ENCODE measurements at regions not wholly inside any gene's neighbourhood (a gene's known extent, or its start where the extent isn't known, plus 50 kb on each side); places are given as distances from the start of the nearest gene placed in this dataset.

- H3K36me3 ChIP-seq, result no peaks in the 10 kb centered on the region
- TF ChIP-seq, protein P1, sequence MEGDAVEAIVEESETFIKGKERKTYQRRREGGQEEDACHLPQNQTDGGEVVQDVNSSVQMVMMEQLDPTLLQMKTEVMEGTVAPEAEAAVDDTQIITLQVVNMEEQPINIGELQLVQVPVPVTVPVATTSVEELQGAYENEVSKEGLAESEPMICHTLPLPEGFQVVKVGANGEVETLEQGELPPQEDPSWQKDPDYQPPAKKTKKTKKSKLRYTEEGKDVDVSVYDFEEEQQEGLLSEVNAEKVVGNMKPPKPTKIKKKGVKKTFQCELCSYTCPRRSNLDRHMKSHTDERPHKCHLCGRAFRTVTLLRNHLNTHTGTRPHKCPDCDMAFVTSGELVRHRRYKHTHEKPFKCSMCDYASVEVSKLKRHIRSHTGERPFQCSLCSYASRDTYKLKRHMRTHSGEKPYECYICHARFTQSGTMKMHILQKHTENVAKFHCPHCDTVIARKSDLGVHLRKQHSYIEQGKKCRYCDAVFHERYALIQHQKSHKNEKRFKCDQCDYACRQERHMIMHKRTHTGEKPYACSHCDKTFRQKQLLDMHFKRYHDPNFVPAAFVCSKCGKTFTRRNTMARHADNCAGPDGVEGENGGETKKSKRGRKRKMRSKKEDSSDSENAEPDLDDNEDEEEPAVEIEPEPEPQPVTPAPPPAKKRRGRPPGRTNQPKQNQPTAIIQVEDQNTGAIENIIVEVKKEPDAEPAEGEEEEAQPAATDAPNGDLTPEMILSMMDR (IDR thresholded peaks at IDR 0.05), result no peak
- TF ChIP-seq EZH2phosphoT487 (IDR thresholded peaks at IDR 0.05) (no peak), EZH2 (IDR thresholded peaks at IDR 0.05) (no peak)
- no peak overlapping the region for H3K9ac ChIP-seq
- no peaks in the 10 kb centered on the region for H3K9me3 ChIP-seq (ENCODE audit: low read depth)
- Mint-ChIP-seq H3K27me3 (ENCODE audit: insufficient read depth, low read depth) (no peaks in the 10 kb centered on the region), H3K4me3 (no peak overlapping the region), H3K36me3 (no peaks in the 10 kb centered on the region), H3K27ac (no peak overlapping the region), H3K4me1 (peaks cover 11% of the 10 kb centered on the region), H3K9me3 (no peaks in the 10 kb centered on the region)
- no peaks in the 10 kb centered on the region for H3K79me2 ChIP-seq (ENCODE audit: low read depth)
- H3K4me2 ChIP-seq, result no peak overlapping the region
- H3K27me3 ChIP-seq, result no peaks in the 10 kb centered on the region
- H2AFZ ChIP-seq (replicated peaks), result no peak overlapping the region
- H4K20me1 ChIP-seq (ENCODE audit: low read depth), result no peaks in the 10 kb centered on the region
- no peak overlapping the region for H3K27ac ChIP-seq
- no peak overlapping the region for H3K4me3 ChIP-seq
- H3F3A ChIP-seq (ENCODE audit: low read depth), result no peaks in the 10 kb centered on the region
- DNase-seq (ENCODE audit: low spot score), result no peak
- no peaks in the 10 kb centered on the region for H3K4me1 ChIP-seq
These were observed 69.5 kb upstream of the TAS2R1 start for GRCh38 chr5:9699681-9700080.

DNA sequence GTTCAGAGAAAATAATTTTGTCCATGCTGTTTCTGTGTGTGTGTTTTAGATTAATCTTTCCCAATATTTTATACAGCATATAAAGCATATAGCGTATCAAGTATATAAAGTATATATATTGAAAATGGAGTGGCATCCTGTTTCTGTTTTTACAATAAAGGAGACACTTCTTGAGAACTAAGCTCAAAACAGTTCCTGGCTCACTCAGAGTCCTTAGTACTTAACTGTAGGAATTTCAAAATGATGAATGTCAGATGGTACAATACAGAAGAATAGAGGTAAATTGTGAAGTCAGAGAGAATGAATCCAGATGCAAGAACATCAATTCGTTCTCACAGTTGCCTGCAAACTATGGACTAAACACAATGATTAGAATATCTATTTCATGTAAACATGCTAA lies 68.7 kb upstream of the TAS2R1 start:
- DNase-seq (ENCODE audit: low spot score), result no peak
- TF ChIP-seq EZH2 (IDR thresholded peaks at IDR 0.05), result no peak
- TF ChIP-seq, protein P1 (IDR thresholded peaks at IDR 0.05), result no peak
- no peak for TF ChIP-seq EZH2phosphoT487 (IDR thresholded peaks at IDR 0.05)
- no peaks in the 10 kb centered on the region for H3K36me3 Mint-ChIP-seq
- H3K27ac ChIP-seq, result no peak overlapping the region
- no peak overlapping the region for H3K4me3 ChIP-seq
- no peaks in the 10 kb centered on the region for H3K9me3 ChIP-seq (ENCODE audit: low read depth)
- no peak overlapping the region for H2AFZ ChIP-seq (replicated peaks)
- no peak overlapping the region for H3K27ac Mint-ChIP-seq
- no peaks in the 10 kb centered on the region for H3K36me3 ChIP-seq
- H3K79me2 ChIP-seq (ENCODE audit: low read depth), result no peaks in the 10 kb centered on the region
- no peaks in the 10 kb centered on the region for H3K4me1 ChIP-seq
- no peaks in the 10 kb centered on the region for H3K27me3 Mint-ChIP-seq (ENCODE audit: insufficient read depth, low read depth)
- H3F3A ChIP-seq (ENCODE audit: low read depth), result no peaks in the 10 kb centered on the region
- H3K4me1 Mint-ChIP-seq, result peaks cover 11% of the 10 kb centered on the region
- H3K4me3 Mint-ChIP-seq, result no peak overlapping the region
- H3K4me2 ChIP-seq, result no peak overlapping the region
- H3K9ac ChIP-seq, result no peak overlapping the region
- H3K9me3 Mint-ChIP-seq, result no peaks in the 10 kb centered on the region
- no peaks in the 10 kb centered on the region for H3K27me3 ChIP-seq
- no peaks in the 10 kb centered on the region for H4K20me1 ChIP-seq (ENCODE audit: low read depth)

GRCh38 chr5:9698125-9698826 lies 68.1 kb upstream of the TAS2R1 start:
- no peak overlapping the region for H3K27ac Mint-ChIP-seq
- no peak for TF ChIP-seq EZH2phosphoT487 (IDR thresholded peaks at IDR 0.05)
- TF ChIP-seq EZH2 (IDR thresholded peaks at IDR 0.05), result no peak
- TF ChIP-seq, protein P1 (IDR thresholded peaks at IDR 0.05), result no peak
- Histone ChIP-seq H3K36me3 (no peaks in the 10 kb centered on the region), H3K9ac (no peak overlapping the region), H3K79me2 (ENCODE audit: low read depth) (no peaks in the 10 kb centered on the region), H3K27me3 (no peaks in the 10 kb centered on the region), H3F3A (ENCODE audit: low read depth) (no peaks in the 10 kb centered on the region), H3K9me3 (ENCODE audit: low read depth) (no peaks in the 10 kb centered on the region), H4K20me1 (ENCODE audit: low read depth) (no peaks in the 10 kb centered on the region), H2AFZ (replicated peaks) (no peak overlapping the region), H3K4me1 (no peaks in the 10 kb centered on the region), H3K4me3 (no peak overlapping the region), H3K4me2 (no peak overlapping the region), H3K27ac (no peak overlapping the region)
- H3K4me1 Mint-ChIP-seq, result peaks cover 11% of the 10 kb centered on the region
- no peaks in the 10 kb centered on the region for H3K36me3 Mint-ChIP-seq
- H3K27me3 Mint-ChIP-seq (ENCODE audit: insufficient read depth, low read depth), result no peaks in the 10 kb centered on the region
- H3K4me3 Mint-ChIP-seq, result no peak overlapping the region
- H3K9me3 Mint-ChIP-seq, result no peaks in the 10 kb centered on the region
- no peak for DNase-seq (ENCODE audit: low spot score)

Data from neural progenitor cell (in vitro differentiated cells).